ENCODE measurements at regions not wholly inside any gene's neighbourhood (a gene's known extent, or its start where the extent isn't known, plus 50 kb on each side); places are given as distances from the start of the nearest gene placed in this dataset.

- DNase-seq (ENCODE audit: low spot score in 2 of 2) = no peak
- Histone ChIP-seq H3K4me3 (no peak overlapping the region), H3K27ac (no peak overlapping the region), H3K36me3 (no peaks in the 10 kb centered on the region), H3K4me1 (no peaks in the 10 kb centered on the region), H3K9me3 (no peaks in the 10 kb centered on the region), H3K27me3 (no peaks in the 10 kb centered on the region)
- TF ChIP-seq CTCF (IDR thresholded peaks at IDR 0.05) = no peak
- intact Hi-C loops (cut with DNase I) = no loop called here
Observed at GRCh38 chr2:41919135-41919534, 128.7 kb upstream of the PKDCC start.

GRCh38 chr2:41920181-41920580 lies 127.6 kb upstream of the PKDCC start:
- Histone ChIP-seq H3K9me3 (no peaks in the 10 kb centered on the region), H3K27me3 (no peaks in the 10 kb centered on the region), H3K27ac (no peak overlapping the region), H3K36me3 (no peaks in the 10 kb centered on the region), H3K4me3 (no peak overlapping the region), H3K4me1 (no peaks in the 10 kb centered on the region)
- no peak for DNase-seq (ENCODE audit: low spot score in 2 of 2)
- intact Hi-C loops (cut with DNase I) = no loop called here
- no peak for TF ChIP-seq CTCF (IDR thresholded peaks at IDR 0.05)

GRCh38 chr2:41920812-41921211 lies 127.0 kb upstream of the PKDCC start:
- H3K4me1 ChIP-seq = peaks cover 0 to under 1% of the 10 kb centered on the region in 2 donors
- H3K27ac ChIP-seq = no peak overlapping the region
- no peaks in the 10 kb centered on the region for H3K36me3 ChIP-seq
- no peaks in the 10 kb centered on the region for H3K27me3 ChIP-seq
- intact Hi-C loops (cut with DNase I) = no loop called here
- no peaks in the 10 kb centered on the region for H3K9me3 ChIP-seq
- no peak for DNase-seq (ENCODE audit: low spot score in 2 of 2)
- no peak overlapping the region for H3K4me3 ChIP-seq
- no peak for TF ChIP-seq CTCF (IDR thresholded peaks at IDR 0.05)

- no peaks in the 10 kb centered on the region for H3K36me3 ChIP-seq
- H3K4me3 ChIP-seq = no peak overlapping the region
- DNase-seq (ENCODE audit: low spot score in 2 of 2) = no peak
- H3K27me3 ChIP-seq = no peaks in the 10 kb centered on the region
- no peak overlapping the region for H3K27ac ChIP-seq
- H3K4me1 ChIP-seq = peaks cover 0 to 12% of the 10 kb centered on the region in 2 donors
- H3K9me3 ChIP-seq = no peaks in the 10 kb centered on the region
- TF ChIP-seq CTCF (IDR thresholded peaks at IDR 0.05) = no peak
- intact Hi-C loops (cut with DNase I) = no loop called here
Observed at GRCh38 chr2:41922177-41922576, 125.6 kb upstream of the PKDCC start.

- H3K27me3 ChIP-seq = no peaks in the 10 kb centered on the region
- no peaks in the 10 kb centered on the region for H3K9me3 ChIP-seq
- no peak for TF ChIP-seq CTCF (IDR thresholded peaks at IDR 0.05)
- H3K27ac ChIP-seq = no peak overlapping the region
- H3K36me3 ChIP-seq = no peaks in the 10 kb centered on the region
- no peak overlapping the region for H3K4me3 ChIP-seq
- intact Hi-C loops (cut with DNase I) = no loop called here
- H3K4me1 ChIP-seq = peaks cover 0 to 14% of the 10 kb centered on the region in 2 donors
- DNase-seq (ENCODE audit: low spot score in 2 of 2) = no peak
Observed at GRCh38 chr2:41923156-41923786, 124.5 kb upstream of the PKDCC start.

- no peaks in the 10 kb centered on the region for H3K9me3 ChIP-seq
- no peak for TF ChIP-seq CTCF (IDR thresholded peaks at IDR 0.05)
- DNase-seq (ENCODE audit: low spot score in 2 of 2) = no peak
- intact Hi-C loops (cut with DNase I) = no loop called here
- no peaks in the 10 kb centered on the region for H3K27me3 ChIP-seq
- peaks cover 0 to 16% of the 10 kb centered on the region in 2 donors for H3K4me1 ChIP-seq
- no peak overlapping the region for H3K4me3 ChIP-seq
- H3K36me3 ChIP-seq = no peaks in the 10 kb centered on the region
- no peak overlapping the region for H3K27ac ChIP-seq
Observed at GRCh38 chr2:41924024-41924423, 123.8 kb upstream of the PKDCC start.

Measured in ascending aorta (tissue), 2 donors.